DOHH2 (cell line): ENCODE measurements at regions not wholly inside any gene's neighbourhood (a gene's known extent, or its start where the extent isn't known, plus 50 kb on each side); places are given as distances from the start of the nearest gene placed in this dataset.

Experiments
- H3F3A ChIP-seq: fragments of 200-600 bp; sonication (generic), shearing (Covaris generic); 2 replicates; pipeline ENCODE4 v1.6.0; 2016; ENCODE audit warnings: antibody characterized with exemption, mild to moderate bottlenecking; ENCODE audit not compliant: control insufficient read depth, insufficient read depth
- H3K27ac ChIP-seq: fragments of 200-600 bp; sonication (generic); 2 replicates; pipeline ENCODE4 v1.5.1; 2014; ENCODE audit warnings: low read depth, mild to moderate bottlenecking, low read length, moderate library complexity
- H3K27me3 ChIP-seq: fragments of 200-600 bp; sonication (generic); 2 replicates; pipeline ENCODE4 v1.6.1; 2014; ENCODE audit warnings: mild to moderate bottlenecking, low read length, mixed read lengths; ENCODE audit not compliant: control insufficient read depth
- H3K36me3 ChIP-seq: fragments of 200-600 bp; sonication (generic); 2 replicates; pipeline ENCODE4 v1.6.1; 2014; ENCODE audit warnings: mild to moderate bottlenecking, low read length, moderate library complexity, mixed read lengths; ENCODE audit not compliant: control insufficient read depth
- H3K4me1 ChIP-seq: fragments of 200-600 bp; sonication (generic); 2 replicates; pipeline ENCODE4 v1.6.1; 2014; ENCODE audit warnings: mild to moderate bottlenecking, low read length, mixed read lengths; ENCODE audit not compliant: control insufficient read depth
- H3K4me2 ChIP-seq: fragments of 200-600 bp; sonication (generic); 2 replicates; pipeline ENCODE4 v1.6.0; 2014; ENCODE audit warnings: mild to moderate bottlenecking, low read length, moderate library complexity
- H3K4me3 ChIP-seq: fragments of 200-600 bp; sonication (generic); 2 replicates; pipeline ENCODE4 v1.5.1; 2014; ENCODE audit warnings: mild to moderate bottlenecking, low read length, mixed read lengths
- H3K79me2 ChIP-seq: fragments of 200-600 bp; sonication (generic); 2 replicates; pipeline ENCODE4 v1.6.1; 2014; ENCODE audit warnings: mild to moderate bottlenecking, low read length, mixed read lengths; ENCODE audit not compliant: control insufficient read depth
- H3K9me2 ChIP-seq: fragments of 200-600 bp; sonication (generic); replicated peaks from 2 replicates; pipeline ENCODE4 v1.6.1; 2014; ENCODE audit warnings: mild to moderate bottlenecking, low read length, mixed read lengths; ENCODE audit not compliant: control insufficient read depth
- H3K9me3 ChIP-seq: fragments of 200-600 bp; sonication (generic); 2 replicates; pipeline ENCODE4 v1.6.1; 2014; ENCODE audit warnings: antibody characterized with exemption, low read length, mixed read lengths; ENCODE audit not compliant: control insufficient read depth, insufficient read depth
- H4K20me1 ChIP-seq: fragments of 200-600 bp; sonication (generic); 2 replicates; pipeline ENCODE4 v1.6.0; 2014; ENCODE audit warnings: low read depth, mild to moderate bottlenecking, antibody characterized with exemption, low read length, moderate library complexity; ENCODE audit not compliant: control insufficient read depth, insufficient read depth
- EZH2phosphoT487 ChIP-seq: fragments of 200-600 bp; sonication (generic); IDR thresholded peaks from 2 replicates; pipeline ENCODE4 v1.6.1; 2017; ENCODE audit warnings: borderline replicate concordance, mild to moderate bottlenecking, antibody characterized with exemption, low read length, moderate library complexity, mixed read lengths
- TF ChIP-seq, protein P1 (sequence below): fragments of 200-600 bp; sonication (generic); IDR thresholded peaks from one replicate; pipeline ENCODE4 v1.5.1; 2014; ENCODE audit warnings: antibody characterized with exemption, mild to moderate bottlenecking, low read depth, low read length; ENCODE audit not compliant: poor library complexity, severe bottlenecking

DNA sequence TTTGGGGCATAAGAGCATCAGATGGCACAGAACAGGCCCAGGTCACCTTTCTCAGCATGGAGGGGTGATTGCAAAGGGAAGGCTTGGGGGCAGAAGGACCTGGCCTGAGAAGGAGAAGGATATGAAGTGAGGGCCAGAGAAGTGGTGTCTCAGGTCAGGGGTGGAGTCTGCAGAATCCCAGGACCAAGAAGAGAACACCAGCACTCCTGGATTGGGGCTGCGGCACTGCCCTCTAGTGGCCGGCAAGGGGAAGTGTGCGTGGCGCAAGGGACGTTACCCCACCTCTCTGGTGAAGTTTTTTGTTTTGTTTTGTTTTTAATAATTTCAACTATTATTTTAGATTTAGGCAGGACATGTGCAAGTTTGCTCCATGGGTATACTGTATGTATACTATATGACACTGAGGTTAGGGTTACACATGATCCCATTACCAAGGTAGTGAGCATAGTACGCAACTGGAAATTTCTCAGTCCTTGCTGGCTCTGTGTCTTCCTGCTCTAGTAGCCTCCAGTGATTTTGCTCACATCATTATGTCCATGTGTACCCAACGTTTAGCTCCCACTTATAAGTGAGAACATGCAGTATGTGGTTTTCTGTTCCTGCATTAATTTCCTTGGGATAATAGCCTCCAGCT is 1548.6 kb downstream of the EFNA5 start:
- H3K79me2 ChIP-seq: no peaks in the 10 kb centered on the region
- no peak overlapping the region for H3K4me2 ChIP-seq

DNA sequence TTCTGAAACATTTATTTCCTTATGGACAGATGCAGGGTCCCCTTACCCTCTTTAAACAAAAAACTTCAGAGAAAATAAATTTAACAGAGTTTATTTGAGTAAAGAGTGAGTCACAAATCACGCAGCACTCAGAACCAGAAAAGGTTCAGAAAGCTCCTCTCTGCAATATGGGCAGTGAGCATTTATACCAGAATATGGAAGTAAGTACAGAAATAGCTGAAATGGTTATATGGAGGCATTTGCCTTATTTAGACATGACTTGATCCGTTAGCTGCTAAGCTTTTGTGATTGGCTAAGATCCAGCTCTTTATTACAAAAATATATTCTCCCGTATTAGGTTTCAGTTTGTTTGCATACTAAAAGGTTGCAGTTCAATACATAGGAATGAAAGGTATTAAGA is 1554.1 kb downstream of the EFNA5 start:
- no peak overlapping the region for H3K4me2 ChIP-seq
- no peaks in the 10 kb centered on the region for H4K20me1 ChIP-seq
- no peaks in the 10 kb centered on the region for H3K36me3 ChIP-seq
- TF ChIP-seq, protein P1, sequence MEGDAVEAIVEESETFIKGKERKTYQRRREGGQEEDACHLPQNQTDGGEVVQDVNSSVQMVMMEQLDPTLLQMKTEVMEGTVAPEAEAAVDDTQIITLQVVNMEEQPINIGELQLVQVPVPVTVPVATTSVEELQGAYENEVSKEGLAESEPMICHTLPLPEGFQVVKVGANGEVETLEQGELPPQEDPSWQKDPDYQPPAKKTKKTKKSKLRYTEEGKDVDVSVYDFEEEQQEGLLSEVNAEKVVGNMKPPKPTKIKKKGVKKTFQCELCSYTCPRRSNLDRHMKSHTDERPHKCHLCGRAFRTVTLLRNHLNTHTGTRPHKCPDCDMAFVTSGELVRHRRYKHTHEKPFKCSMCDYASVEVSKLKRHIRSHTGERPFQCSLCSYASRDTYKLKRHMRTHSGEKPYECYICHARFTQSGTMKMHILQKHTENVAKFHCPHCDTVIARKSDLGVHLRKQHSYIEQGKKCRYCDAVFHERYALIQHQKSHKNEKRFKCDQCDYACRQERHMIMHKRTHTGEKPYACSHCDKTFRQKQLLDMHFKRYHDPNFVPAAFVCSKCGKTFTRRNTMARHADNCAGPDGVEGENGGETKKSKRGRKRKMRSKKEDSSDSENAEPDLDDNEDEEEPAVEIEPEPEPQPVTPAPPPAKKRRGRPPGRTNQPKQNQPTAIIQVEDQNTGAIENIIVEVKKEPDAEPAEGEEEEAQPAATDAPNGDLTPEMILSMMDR: no peak
- no peak for TF ChIP-seq EZH2phosphoT487
- H3K27ac ChIP-seq: no peak overlapping the region
- no peaks in the 10 kb centered on the region for H3K4me1 ChIP-seq
- no peak overlapping the region for H3K4me3 ChIP-seq
- H3K79me2 ChIP-seq: no peaks in the 10 kb centered on the region
- no peaks in the 10 kb centered on the region for H3K9me3 ChIP-seq
- H3F3A ChIP-seq: no peaks in the 10 kb centered on the region
- H3K9me2 ChIP-seq: no peaks in the 10 kb centered on the region
- no peaks in the 10 kb centered on the region for H3K27me3 ChIP-seq

More for the DNA sequence above, 1548.6 kb downstream of the EFNA5 start:
- H3K4me1 ChIP-seq: no peaks in the 10 kb centered on the region
- no peaks in the 10 kb centered on the region for H3F3A ChIP-seq
- no peaks in the 10 kb centered on the region for H3K9me3 ChIP-seq
- TF ChIP-seq EZH2phosphoT487: no peak
- TF ChIP-seq, protein P1: peak; percentile 92
- H3K27ac ChIP-seq: no peak overlapping the region
- no peaks in the 10 kb centered on the region for H3K36me3 ChIP-seq
- H3K27me3 ChIP-seq: no peaks in the 10 kb centered on the region
- H3K4me3 ChIP-seq: no peak overlapping the region
- no peaks in the 10 kb centered on the region for H4K20me1 ChIP-seq
- no peaks in the 10 kb centered on the region for H3K9me2 ChIP-seq

DNA sequence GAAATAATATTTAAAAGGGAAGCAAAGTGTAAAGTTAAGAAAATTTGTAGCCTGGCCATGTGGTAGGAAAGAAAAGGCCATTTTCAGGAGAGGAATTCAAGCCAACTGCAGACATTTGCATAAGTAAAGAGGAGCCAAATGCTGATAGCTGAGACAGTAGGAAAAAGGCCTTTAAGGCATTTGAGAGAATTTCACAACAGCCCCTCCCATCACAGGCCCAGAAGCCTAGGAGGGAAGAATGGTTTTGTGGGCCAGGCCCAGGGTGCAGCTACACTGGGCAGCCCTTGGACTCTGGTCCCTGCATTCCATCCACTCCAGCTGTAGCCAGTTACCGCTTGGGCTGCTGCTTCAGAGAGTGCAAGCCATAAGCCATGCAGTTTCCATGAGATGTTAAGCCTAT is 1556.8 kb downstream of the EFNA5 start:
- Histone ChIP-seq H3K79me2 (no peaks in the 10 kb centered on the region), H3K9me3 (no peaks in the 10 kb centered on the region), H3K36me3 (no peaks in the 10 kb centered on the region), H3K27ac (no peak overlapping the region), H3K27me3 (no peaks in the 10 kb centered on the region), H3K4me1 (no peaks in the 10 kb centered on the region), H3K9me2 (no peaks in the 10 kb centered on the region), H3K4me3 (no peak overlapping the region), H3F3A (no peaks in the 10 kb centered on the region), H3K4me2 (no peak overlapping the region), H4K20me1 (no peaks in the 10 kb centered on the region)
- no peak for TF ChIP-seq EZH2phosphoT487
- TF ChIP-seq, protein P1: no peak
